ENCODE measurements at regions not wholly inside any gene's neighbourhood (a gene's known extent, or its start where the extent isn't known, plus 50 kb on each side); places are given as distances from the start of the nearest gene placed in this dataset.

- no peak overlapping the region for H3K14ac ChIP-seq (replicated peaks; ENCODE audit: low read depth, low read length)
- no peaks in the 10 kb centered on the region for H3K9me1 ChIP-seq (ENCODE audit: insufficient read depth, low read length)
- no peak overlapping the region for H3K9ac ChIP-seq (ENCODE audit: low read depth, low read length)
- H4K20me1 ChIP-seq (ENCODE audit: insufficient read depth, low read length) = no peaks in the 10 kb centered on the region
- no peaks in the 10 kb centered on the region for H3K79me1 ChIP-seq (ENCODE audit: low read depth in 1 of 2, low read length in 2 of 2)
- H4K8ac ChIP-seq (ENCODE audit: low read depth in 2 of 2, low read length in 2 of 2) = no peak overlapping the region
- no peak overlapping the region for H2AK9ac ChIP-seq (replicated peaks; ENCODE audit: low read depth, low read length, poor library complexity)
- intact Hi-C loops (cut with micrococcal nuclease) = no loop called here
- no peak overlapping the region for H2BK120ac ChIP-seq (ENCODE audit: low read depth, low read length)
- BruUV-seq (replicated peaks) = no TSS peak
- no peak overlapping the region for H2BK20ac ChIP-seq (ENCODE audit: low read depth, low read length)
- H3K27ac ChIP-seq (ENCODE audit: insufficient read depth, low read length) = no peak overlapping the region
- DNase-seq = no peak
- no peak overlapping the region for H2BK5ac ChIP-seq (ENCODE audit: low read depth, low read length, poor library complexity, severe bottlenecking)
- H3K4me2 ChIP-seq (ENCODE audit: low read depth, low read length) = no peak overlapping the region
- H2BK15ac ChIP-seq (ENCODE audit: low read depth, low read length) = no peak overlapping the region
- H3K27me3 ChIP-seq (ENCODE audit: control insufficient read depth, insufficient read depth, low read length) = no peaks in the 10 kb centered on the region
- dilution Hi-C loops (cut with HindIII; ENCODE audit: low sequenced_read_pairs, unreplicated experiment) = no loop called here
- H3K9me3 ChIP-seq (ENCODE audit: control insufficient read depth, insufficient read depth, low read length) = peaks cover 5% of the 10 kb centered on the region
- no peak overlapping the region for H2AK5ac ChIP-seq (ENCODE audit: low read depth, low read length)
- in situ Hi-C loops (cut with MboI; ENCODE audit: low sequenced_read_pairs) = no loop called here
- no CpG with 5 or more reads among the region's 2 CpGs for WGBS, 2 experiments (ENCODE audit: extremely low coverage in 2 of 2, insufficient read length in 1 of 2)
- H3K4ac ChIP-seq (ENCODE audit: low read depth, low read length) = no peak overlapping the region
- H3K56ac ChIP-seq (ENCODE audit: extremely low read depth, insufficient read depth, low read length) = no peak overlapping the region
- no peak overlapping the region for H4K5ac ChIP-seq (ENCODE audit: low read depth, low read length)
- no peaks in the 10 kb centered on the region for H3K4me1 ChIP-seq (ENCODE audit: control insufficient read depth, insufficient read depth, low read length)
- H2AFZ ChIP-seq (replicated peaks; ENCODE audit: low read length, poor library complexity) = no peak overlapping the region
- H4K91ac ChIP-seq (ENCODE audit: insufficient read depth, low read depth, low read length) = no peak overlapping the region
- CTCF ChIA-PET = no interaction called here
- TF ChIP-seq CHD1 (IDR thresholded peaks at IDR 0.05; ENCODE audit: low read depth, low read length) = no peak
- TF ChIP-seq ELK1 (IDR thresholded peaks at IDR 0.05; ENCODE audit: borderline replicate concordance, low read depth, low read length) = no peak
- TF ChIP-seq RAD21 (IDR thresholded peaks at IDR 0.05; ENCODE audit: low read length) = no peak
- TF ChIP-seq, protein P1, sequence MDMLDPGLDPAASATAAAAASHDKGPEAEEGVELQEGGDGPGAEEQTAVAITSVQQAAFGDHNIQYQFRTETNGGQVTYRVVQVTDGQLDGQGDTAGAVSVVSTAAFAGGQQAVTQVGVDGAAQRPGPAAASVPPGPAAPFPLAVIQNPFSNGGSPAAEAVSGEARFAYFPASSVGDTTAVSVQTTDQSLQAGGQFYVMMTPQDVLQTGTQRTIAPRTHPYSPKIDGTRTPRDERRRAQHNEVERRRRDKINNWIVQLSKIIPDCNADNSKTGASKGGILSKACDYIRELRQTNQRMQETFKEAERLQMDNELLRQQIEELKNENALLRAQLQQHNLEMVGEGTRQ (IDR thresholded peaks at IDR 0.05; ENCODE audit: low read depth, low read length) = no peak
- TF ChIP-seq FOS (IDR thresholded peaks at IDR 0.05; ENCODE audit: low read depth, low read length) = no peak
- TF ChIP-seq RCOR1 (IDR thresholded peaks at IDR 0.05; ENCODE audit: insufficient replicate concordance, low read length) = no peak
- TF ChIP-seq MAFK (IDR thresholded peaks at IDR 0.05; ENCODE audit: low read depth, low read length) = no peak
- no peak for TF ChIP-seq MXI1 (IDR thresholded peaks at IDR 0.05; ENCODE audit: borderline replicate concordance, low read depth, low read length)
- TF ChIP-seq, protein P2, sequence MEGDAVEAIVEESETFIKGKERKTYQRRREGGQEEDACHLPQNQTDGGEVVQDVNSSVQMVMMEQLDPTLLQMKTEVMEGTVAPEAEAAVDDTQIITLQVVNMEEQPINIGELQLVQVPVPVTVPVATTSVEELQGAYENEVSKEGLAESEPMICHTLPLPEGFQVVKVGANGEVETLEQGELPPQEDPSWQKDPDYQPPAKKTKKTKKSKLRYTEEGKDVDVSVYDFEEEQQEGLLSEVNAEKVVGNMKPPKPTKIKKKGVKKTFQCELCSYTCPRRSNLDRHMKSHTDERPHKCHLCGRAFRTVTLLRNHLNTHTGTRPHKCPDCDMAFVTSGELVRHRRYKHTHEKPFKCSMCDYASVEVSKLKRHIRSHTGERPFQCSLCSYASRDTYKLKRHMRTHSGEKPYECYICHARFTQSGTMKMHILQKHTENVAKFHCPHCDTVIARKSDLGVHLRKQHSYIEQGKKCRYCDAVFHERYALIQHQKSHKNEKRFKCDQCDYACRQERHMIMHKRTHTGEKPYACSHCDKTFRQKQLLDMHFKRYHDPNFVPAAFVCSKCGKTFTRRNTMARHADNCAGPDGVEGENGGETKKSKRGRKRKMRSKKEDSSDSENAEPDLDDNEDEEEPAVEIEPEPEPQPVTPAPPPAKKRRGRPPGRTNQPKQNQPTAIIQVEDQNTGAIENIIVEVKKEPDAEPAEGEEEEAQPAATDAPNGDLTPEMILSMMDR (conservative IDR thresholded peaks at IDR 0.05; ENCODE audit: low read depth, low read length) = no peak
- no peak for TF ChIP-seq BHLHE40 (IDR thresholded peaks at IDR 0.05; ENCODE audit: low read depth, low read length)
- no peak for TF ChIP-seq SMC3 (IDR thresholded peaks at IDR 0.05; ENCODE audit: low read depth, low read length)
- TF ChIP-seq POLR2A (IDR thresholded peaks at IDR 0.05; ENCODE audit: low read depth, low read length) = no peak
- no peak for TF ChIP-seq NFE2L2 (IDR thresholded peaks at IDR 0.05; ENCODE audit: low read depth, low read length)
- TF ChIP-seq MAZ (IDR thresholded peaks at IDR 0.05; ENCODE audit: borderline replicate concordance, low read depth, low read length) = no peak
- TF ChIP-seq CEBPB (IDR thresholded peaks at IDR 0.05; ENCODE audit: low read depth, low read length) = no peak
- no peak for TF ChIP-seq RFX5 (IDR thresholded peaks at IDR 0.05; ENCODE audit: low read depth, low read length)
- H3K18ac ChIP-seq (ENCODE audit: low read depth, low read length) = no peak overlapping the region
- no peak overlapping the region for H3K4me3 ChIP-seq (ENCODE audit: insufficient read depth, low read depth, low read length)
- H3K36me3 ChIP-seq (ENCODE audit: control insufficient read depth, insufficient read depth, low read length) = no peaks in the 10 kb centered on the region
- ATAC-seq (ENCODE audit: low read depth) = no peak
- H3K23ac ChIP-seq (ENCODE audit: low read depth, low read length) = no peak overlapping the region
- POLR2A ChIA-PET (ENCODE audit: unreplicated experiment) = no interaction called here
Observed at GRCh38 chr6:24016286-24016685, 109.7 kb upstream of the NRSN1 start.
